COR-L47 (cell line): ENCODE measurements at regions not wholly inside any gene's neighbourhood (a gene's known extent, or its start where the extent isn't known, plus 50 kb on each side); places are given as distances from the start of the nearest gene placed in this dataset.
"Not testable (repeated sequence)": the region's sequence is repeated elsewhere in the genome, so short reads cannot be mapped to it uniquely, and the experiment has no call there.

ENCODE experiments used
- DNase-seq: peaks from one replicate; lab custom pipeline; 2025; lab: John Stamatoyannopoulos, UW

DNA sequence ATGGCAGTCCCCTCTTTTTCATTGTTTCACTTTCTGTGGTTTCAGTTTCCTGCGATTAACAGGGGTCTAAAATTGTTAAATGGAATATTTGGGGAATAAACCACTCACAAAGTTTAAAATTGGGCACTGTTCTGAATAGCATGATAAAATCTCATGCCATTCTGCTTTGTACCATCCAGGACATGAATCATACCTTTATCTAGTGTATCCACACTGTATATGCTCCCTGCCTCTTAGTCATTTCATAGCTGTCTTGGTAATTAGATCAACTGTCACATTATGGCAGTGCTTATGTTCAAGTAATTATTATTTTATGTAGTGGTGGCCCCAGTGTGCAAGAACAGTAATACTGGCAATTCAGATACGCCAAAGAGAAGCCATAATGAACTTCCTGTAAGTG lies 734.5 kb downstream of the ZPLD1 start:
- no peak for DNase-seq

DNA sequence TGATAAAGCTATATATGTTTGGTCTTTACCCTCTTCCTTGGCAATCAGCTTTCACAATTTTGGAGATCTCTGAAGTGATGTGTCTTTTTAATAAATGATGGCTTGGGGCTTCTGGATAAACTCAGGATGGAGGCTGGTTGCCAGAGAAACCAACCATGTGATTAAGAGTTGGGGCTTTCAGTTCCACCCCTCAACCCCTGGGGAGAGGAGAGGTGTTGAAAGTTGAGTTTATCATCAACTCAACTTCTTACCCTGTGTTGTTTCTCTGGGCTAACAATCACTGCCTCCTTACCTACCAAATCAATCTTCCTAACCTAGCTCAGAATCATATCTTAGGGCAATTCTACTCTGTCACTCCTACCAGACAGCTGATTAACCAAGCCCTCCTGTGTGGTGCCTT lies 735.8 kb downstream of the ZPLD1 start:
- no peak for DNase-seq

DNA sequence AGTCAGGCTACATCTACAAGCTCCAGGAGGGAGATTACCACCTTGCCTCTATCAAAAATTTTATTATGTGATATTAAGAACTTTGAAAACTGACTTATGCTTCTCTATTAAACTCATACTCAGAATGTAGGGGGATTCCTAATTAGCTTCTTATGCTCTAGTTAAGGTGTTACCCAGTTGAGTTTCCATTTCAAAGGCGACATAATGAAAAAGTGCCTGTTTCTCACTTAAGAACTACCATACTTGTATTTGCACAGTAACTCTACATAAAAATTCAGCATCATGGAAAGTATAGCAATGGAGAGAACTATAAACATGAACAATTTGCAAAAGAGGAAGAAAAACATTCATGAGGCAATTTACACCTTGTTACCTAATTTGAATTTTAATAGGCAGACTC lies 739.1 kb downstream of the ZPLD1 start:
- DNase-seq = no peak

DNA sequence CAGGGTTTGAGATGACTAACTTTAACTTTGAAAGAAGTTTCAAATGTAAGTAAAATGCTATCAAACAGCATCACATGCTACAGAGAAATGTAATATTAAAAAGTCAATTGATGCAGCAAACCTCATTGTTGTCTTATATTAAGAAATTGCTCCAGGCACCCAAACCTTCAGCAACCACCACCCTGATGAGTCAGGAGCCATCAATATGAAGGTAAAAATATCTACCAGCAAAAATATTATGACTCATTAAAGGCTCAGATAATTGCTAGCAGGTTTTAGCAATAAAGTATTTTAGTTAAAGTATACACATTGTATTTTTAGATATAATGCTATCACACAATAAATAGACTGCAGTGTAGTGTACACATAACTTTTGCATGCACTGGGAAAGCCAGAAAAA lies 746.3 kb downstream of the ZPLD1 start:
- no peak for DNase-seq

DNA sequence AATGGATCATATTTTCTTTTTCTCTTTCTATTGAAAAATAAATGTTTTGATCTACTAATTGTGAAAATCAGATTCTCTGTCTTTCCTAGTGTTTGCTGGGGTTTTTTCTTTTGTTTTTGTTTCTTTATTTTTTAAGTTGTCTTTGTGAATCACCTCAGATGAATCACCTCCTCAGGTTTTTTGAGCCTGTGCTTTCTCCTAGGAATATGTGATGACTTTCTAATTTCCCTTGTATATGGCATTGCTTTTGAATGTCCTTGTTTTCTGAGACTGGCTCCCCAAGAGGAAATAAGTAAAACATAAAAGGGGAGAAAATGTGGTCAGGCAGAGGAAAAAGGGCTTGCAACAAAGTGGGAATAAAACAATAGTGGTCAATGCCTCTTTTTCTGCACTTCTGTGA lies 750.0 kb downstream of the ZPLD1 start:
- DNase-seq = no peak

DNA sequence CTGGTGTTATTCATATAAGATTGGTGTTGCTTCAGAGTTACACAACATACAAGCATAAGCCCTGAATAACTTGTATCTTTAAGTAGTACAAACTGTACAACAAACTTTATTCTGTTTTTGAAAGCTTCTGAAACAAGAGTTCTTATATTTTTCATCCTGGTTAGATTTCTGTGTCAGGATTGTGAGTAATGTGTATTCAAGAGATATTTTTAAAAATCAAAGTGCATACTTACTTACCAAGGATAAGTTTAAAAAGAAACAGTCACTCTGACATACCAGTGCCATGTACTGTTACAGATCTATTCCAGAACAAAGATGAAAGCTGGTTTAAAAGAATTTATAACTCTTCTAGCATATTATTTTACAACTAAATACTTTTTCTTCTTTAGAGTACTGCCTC lies 755.1 kb downstream of the ZPLD1 start:
- DNase-seq = no peak

DNA sequence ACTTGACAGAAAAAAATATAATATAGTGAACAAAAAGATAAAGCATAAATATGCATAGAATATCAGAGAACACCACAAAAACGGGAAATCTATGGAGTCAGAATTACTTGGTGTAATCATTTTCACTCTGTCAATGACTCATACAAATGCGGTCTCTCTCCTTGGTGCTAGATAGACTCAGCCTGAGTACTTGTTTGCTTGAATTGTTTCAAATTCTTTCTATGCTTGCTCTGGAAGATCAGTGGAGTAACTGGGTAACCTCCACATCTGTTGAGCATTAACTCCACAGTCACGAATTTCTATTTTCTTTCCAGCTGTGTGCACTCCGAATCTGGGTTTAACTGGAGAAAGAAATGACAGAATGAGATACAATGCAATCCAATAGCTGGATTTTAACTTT lies 760.4 kb downstream of the ZPLD1 start:
- no peak for DNase-seq

DNA sequence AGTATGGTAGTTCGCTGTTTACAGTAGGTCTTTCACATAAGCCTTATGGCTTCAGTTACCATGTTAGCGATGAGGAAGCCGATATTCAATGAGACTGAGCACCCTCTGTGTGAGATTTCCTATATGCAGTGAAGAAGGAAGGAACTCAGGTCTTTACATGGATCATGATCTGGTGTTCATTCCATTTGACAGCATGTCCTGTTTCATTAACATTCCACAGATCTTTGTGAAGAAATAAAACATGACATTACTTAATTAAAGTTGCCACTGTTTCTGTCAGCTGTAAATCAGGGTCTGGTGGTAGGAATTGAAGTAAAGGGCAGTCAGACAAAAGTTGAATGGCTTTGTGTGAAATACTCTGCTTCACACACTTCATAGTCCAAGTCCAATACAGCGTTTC lies 768.6 kb downstream of the ZPLD1 start:
- no peak for DNase-seq

DNA sequence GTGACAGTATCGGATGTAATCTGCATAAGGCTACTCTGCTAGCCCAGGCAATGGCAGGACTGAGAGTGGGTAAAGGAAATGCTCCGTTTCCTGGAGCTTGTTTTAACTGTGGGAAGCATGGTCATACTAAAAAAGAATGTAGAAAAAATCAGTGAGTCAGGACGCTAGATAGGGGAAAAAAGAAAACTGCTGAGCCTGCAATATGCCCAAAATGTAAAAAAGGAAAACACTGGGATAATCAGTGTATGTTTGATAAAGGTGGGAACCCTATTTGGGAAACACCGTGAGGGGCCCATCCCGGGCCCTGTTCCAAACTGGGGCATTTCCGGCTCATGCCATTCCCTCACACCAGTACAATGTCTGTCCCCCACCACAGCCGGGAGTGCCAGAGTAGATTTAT lies 775.8 kb downstream of the ZPLD1 start:
- no peak for DNase-seq

DNA sequence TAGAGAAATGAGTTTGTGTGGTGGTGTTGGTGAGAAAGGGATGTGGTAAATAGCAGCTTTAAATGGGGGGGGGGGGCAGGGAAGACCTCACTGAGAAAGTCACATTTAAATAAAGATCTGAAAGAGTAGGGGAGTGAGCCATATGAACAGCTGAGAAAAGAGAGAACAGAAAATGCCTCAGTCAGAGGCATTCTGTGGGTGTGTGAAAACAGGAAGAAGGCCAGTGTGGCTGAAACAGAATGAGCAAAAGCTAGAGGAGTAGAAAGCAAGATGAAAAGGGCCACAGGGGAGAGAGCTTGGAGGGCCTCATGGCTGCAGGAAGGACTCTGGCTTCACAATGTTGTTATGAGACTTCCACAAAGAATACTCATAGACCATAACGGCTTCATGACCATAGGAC lies 783.3 kb downstream of the ZPLD1 start:
- no peak for DNase-seq

DNA sequence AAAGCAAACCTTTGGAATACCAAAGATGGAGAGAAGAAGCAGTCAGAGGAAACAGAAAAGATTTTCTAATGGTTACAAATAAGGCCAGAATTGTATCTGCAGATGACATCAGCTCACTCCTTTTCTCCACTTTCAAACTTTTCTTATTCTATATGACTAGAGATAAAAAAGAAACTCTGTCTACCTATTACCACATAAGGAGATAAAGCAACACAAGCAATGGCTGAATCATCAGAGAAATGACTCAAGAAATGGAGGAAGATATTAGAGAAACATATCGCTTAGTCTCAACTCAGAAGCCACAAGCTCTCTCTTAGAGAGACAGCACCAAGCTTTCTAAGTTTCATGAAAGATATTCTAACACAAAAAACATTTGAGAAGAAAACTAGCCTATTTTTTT lies 784.0 kb downstream of the ZPLD1 start:
- no peak for DNase-seq

DNA sequence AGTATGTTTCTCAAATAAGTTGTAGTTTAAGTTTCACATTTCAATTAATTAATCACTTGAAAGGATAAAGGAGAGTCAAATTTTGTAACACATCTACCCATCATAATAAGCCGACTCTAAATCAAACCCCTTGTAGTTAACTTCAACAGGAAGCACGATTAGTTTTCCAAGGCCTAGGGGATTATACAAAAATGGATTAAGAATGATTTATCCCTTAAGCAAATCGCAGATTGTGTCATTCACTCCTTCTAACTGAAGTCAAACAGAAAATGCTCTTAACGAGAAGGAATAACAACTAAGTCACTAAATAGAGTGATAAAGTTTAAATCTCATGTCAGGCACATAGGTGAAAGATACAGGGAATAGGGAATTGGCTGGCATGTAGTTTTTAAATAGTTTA lies 792.8 kb downstream of the ZPLD1 start:
- no peak for DNase-seq

DNA sequence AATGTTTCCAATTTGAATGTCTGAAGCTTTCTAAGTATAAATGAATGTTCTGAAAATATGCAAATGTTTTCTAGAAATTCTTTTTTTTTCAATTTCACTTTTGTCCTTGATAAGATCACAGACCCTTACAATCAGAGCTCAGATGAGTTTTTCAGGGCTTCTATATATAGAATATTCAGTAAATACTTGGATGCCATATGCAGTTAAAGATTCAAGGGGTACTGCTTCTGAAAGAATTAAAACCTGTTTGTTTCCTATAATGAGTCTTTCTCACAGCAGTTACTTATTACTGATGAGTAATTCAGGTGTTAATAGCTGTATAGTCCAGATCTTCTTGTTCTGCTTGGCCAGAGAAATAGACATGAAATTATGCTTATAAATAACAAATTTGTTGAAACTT lies 812.6 kb downstream of the ZPLD1 start:
- no peak for DNase-seq

DNA sequence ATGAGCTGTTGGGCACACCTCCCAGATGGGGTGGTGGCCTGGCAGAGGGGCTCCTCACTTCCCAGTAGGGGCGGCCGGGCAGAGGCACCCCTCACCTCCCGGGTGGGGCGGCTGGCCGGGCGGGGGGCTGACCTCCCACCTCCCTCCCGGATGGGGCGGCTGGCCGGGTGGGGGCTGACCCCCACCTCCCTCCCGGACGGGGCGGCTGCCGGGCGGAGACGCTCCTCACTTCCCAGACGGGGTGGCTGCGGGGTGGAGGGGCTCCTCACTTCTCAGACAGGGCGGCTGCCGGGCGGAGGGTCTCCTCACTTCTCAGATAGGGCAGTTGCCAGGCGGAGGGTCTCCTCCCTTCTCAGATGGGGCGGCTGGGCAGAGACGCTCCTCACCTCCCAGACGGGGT lies 820.0 kb downstream of the ZPLD1 start:
- not testable (repeated sequence) for DNase-seq

DNA sequence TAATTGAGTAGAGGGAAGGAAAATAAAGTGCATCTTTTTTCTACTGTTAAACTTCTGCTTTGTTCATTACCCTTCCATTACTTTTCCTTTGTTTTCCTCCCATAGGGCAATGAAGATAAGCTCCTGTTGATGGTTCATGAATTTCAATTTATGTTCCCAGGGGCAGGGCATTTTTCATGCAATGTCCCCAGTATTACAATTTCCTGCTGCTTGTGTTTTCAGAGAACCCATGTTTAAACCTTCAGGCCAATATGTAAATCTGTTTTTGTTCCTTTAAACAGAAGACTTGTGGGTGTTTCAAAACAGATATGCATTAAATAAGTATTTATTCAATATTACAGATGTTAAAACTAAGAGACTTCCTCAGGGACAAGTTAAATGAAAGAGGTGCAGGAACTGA lies 834.5 kb downstream of the ZPLD1 start:
- DNase-seq = no peak

DNA sequence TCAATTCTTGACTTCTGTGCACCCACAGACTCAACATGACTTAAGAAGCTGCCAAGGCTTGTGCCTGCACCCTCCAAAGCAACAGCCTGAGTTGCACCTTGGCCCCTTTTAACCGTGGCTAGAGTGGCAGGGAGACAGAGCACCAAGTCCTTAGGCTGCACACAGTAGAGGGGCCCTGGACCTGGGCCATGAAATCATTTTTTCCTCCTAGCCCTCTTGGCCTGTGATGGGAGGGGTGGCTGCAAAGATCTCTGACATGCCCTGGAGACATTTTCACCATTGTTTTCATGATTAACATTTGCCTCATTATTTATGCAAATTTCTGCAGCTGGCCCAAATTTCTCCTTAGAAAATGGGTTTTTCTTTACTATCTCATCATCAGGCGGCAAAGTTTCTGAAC lies 836.8 kb downstream of the ZPLD1 start:
- DNase-seq = no peak

DNA sequence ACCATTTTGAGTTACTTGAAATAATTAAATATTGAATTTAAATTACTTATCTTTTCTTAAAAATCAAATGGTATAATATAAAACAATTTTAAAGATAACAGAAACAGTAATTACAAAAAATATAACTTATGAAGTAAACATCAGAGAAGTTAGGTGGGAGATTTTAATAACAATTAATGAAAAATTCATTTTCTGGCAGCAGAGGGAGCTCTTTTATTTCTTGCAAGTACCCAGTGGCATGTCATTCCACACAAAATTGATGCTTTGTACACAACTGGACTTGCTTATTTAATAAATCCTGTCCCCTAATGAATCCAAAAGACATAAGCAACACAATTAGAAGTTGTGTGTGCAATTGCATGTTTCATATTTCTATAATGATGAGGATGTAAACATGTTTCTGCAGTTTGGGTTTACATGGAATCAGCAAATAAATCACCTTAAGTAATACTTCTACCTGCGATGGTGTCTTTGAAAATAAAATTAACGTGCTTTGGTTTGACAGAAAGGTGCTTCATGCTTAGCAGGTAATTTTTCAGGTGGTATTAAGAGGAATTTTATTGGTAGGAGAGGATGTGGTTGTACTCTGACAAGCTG lies 861.3 kb downstream of the ZPLD1 start:
- DNase-seq = peak; percentile 38

DNA sequence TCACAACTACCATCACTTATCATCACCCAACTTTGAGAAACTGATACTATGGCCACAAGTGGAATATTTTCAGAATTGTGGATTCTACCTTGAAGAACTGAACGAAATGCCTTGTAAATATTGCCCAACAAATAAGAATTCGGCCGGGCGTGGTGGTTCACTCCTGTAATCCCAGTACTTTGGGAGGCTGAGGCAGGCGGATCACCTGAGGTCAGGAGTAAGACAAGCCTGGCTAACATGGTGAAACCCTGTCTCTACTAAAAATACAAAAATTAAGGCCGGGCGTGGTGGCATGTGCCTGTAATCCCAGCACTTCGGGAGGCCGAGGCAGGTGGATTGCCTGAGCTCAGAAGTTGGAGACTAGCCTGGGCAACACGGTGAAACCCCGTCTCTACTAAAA lies 862.7 kb downstream of the ZPLD1 start:
- not testable (repeated sequence) for DNase-seq

DNA sequence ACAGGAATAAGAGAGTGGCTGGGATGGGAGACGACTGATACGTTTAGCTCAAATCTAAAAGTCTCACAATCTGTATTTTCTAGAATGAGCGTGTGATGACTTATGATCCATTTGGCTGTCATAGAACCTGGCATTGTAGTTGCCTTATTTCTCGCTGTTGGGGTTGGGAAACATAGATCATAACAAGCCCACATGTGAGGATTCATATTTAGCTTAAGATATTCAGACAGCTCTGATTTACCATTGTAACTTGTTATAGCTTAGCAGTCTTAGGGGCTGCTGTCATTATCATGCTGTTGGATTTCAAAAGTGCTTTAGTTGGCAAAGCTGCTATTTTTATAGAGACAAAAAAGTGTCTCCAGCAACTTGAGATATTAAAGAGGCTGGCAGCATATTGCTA lies 871.3 kb downstream of the ZPLD1 start:
- no peak for DNase-seq

DNA sequence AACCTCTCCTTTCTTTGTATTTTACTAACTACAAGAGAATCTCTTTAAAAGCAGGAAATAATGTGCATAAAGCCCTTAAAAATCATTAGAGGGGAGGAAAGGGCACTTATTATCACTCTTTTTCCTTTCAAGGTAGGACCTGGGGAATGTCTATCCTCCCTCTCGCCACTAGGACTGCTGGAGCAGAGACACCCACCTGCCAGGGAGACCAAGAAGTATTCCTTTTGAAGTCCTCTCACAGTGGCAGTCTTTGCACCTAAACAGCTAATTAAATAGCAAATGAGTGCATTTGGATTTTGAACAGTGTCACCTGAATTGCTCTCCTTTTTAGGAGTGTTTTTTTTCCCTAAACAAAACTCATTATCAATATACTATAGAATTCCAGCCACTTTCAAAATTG lies 874.1 kb downstream of the ZPLD1 start:
- DNase-seq = no peak

DNA sequence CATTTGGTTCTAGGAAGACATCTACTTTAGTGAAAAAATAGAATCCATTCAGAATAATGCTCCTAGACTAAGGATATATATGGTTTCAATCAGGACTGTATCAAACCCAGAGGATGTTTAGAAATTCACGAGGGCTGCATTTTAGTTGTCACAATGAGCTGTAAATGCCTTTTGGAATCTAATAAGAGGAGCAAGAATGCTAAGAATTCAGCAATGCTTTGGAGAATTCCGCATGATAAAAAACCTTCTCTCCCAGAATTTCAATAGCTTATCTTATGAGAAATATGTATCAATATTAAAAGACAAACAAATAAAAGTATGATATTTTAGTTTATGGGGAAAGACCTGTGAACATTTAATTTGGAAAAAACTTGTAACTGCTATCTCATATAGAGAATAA lies 885.1 kb downstream of the ZPLD1 start:
- DNase-seq = no peak

DNA sequence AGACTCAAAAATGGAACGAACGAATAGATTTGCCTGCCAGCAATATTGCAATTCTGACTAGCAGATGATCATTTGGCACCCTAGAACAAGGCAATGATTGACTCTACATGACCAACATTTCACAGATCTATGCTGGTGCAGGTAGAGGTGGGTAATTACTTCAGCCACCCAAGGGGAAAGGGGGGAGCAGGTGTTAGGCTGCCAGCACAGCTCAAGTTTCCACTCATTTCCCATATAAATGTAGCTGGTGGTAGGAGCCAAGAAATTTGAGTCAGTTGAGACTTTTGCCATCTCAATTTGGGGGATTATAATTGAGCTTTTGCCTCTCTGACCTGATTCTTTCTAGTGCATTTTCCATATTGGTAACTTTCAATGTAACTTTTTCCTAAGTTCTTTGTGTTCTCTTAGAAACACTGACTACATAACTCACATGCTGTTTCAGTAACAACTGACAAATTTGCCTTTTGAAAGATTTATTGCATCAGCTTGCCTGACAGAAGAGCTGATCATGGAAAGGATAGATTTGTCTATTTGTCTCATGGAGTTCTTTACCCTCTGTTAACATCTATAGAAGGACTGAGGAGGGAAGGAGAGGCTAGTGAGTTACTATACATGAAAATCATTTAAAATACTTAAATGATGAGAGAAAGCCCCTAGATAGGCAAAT lies 902.5 kb downstream of the ZPLD1 start:
- no peak for DNase-seq

DNA sequence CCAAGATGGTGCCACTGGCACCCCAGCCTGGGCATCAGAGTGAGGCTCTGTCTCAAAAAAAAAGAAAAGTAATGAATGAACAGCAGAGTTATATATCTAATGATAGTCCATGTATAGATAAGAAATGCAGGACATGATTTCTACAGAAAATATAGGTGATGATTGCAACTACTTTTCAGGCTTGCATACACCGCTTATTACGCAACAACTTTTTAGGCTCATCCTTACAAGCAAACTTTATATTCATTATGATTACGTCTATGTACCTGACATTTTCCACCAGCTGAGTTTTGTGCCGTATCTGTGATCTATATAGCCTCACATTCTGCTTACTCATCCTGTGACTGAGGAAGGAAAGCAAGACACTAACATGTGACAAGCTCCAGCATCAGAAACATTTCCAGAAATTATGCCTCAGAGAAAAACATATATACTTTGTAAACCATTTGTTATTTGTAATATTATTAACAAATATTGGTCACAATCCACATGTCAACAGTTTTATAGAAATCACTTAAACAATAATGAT lies 906.3 kb downstream of the ZPLD1 start:
- DNase-seq = no peak

DNA sequence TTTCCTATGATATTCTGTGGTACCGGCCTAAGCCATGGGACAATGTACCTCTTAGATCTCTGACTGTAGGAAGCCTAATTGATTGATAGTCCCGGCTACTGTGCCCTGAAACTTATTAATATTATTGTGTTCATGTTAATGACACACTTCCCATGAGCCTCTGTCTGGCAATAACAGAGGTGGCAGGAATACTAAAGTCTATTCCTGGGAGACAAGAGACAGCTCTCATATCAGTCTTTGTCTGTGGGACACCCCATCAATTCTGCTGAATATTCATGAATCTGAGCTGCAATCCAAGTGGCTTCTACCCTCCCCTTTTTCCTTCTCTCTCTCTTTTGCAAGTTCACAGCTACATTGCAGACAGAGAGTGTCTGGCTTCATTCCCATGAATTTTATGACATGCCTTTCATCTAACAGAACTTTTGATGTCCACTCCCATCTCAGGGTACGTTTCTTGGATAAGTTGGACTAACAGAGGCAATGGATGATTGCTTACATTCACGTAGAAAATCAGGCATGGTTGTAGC lies 907.5 kb downstream of the ZPLD1 start:
- DNase-seq = no peak
